ENCODE measurements at regions not wholly inside any gene's neighbourhood (a gene's known extent, or its start where the extent isn't known, plus 50 kb on each side); places are given as distances from the start of the nearest gene placed in this dataset.

DNA sequence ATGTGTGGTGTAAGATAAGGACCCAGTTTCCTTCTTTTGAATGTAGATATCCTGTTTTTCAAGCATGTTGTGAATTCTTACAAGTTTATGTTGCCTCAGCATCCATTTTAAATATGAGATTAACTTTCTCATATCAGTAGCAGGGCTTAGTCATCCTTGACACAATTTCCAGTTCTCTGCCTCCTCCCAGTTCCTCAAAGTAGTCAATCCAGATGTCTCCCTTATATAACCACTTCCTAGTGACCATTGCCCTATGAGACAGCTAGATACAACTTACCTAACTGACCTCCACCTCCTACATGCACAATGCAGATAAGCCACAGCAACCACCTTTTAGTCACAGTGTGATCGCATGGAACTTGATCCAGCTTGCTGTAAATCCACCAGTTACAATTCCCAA, 269.2 kb upstream of the ZNF521 start:
- DNase-seq = no peak

DNA sequence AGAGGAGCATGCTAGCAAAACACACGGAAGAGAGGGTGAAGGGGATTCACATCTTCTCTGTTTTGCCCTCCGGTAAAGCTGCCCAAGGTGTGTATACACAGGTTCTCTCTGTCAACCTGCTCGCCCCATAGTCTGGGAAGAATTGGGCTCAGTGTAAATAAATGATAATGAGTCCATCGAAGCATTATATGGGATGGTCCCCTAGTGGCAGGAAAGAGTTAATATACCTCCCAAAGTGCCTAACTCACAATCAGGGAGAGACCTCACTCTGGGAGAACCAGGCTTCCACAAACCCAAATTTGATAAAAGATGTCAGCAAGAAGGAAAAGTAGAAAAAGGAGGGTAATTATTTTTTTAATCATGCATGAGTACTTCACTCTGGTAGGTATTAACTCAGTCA, 262.2 kb upstream of the ZNF521 start:
- Histone ChIP-seq H3K4me1 (no peaks in the 10 kb centered on the region), H3K27ac (no peak overlapping the region), H3K36me3 (no peaks in the 10 kb centered on the region), H3K4me3 (no peak overlapping the region), H3K9me3 (no peaks in the 10 kb centered on the region), H3K27me3 (no peaks in the 10 kb centered on the region)
- DNase-seq = no peak
- intact Hi-C loops (cut with DNase I; ENCODE audit: low total_unique reads) = no loop called here
- no peak for TF ChIP-seq CTCF (IDR thresholded peaks at IDR 0.05)
- TF ChIP-seq POLR2A (IDR thresholded peaks at IDR 0.05) = no peak

More for the DNA sequence above, 269.2 kb upstream of the ZNF521 start:
- intact Hi-C loops (cut with DNase I; ENCODE audit: low total_unique reads) = no loop called here
- Histone ChIP-seq H3K27ac (no peak overlapping the region), H3K36me3 (no peaks in the 10 kb centered on the region), H3K4me3 (no peak overlapping the region), H3K9me3 (no peaks in the 10 kb centered on the region), H3K27me3 (no peaks in the 10 kb centered on the region), H3K4me1 (no peaks in the 10 kb centered on the region)
- TF ChIP-seq CTCF (IDR thresholded peaks at IDR 0.05) (no peak), POLR2A (IDR thresholded peaks at IDR 0.05) (no peak)

DNA sequence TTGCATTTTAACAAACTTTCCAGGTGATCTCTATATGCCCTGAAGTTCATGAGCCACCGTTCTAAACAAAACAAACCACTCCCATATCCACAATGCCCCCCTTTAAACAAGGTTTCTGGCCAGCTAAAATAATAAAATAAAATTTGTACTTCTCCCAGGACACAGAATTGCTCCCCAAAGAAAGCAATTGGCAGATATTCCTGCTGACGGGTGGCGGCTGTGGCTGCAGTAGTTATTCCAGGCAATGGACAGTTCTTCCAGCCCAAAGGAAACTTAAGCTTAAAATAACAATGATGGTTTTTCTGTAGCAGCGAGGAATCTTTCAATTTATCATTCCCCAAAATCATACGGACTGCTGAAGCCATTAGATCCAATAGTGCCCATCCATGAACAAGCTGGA, 260.5 kb upstream of the ZNF521 start:
- Histone ChIP-seq H3K27ac (no peak overlapping the region), H3K4me1 (no peaks in the 10 kb centered on the region), H3K4me3 (no peak overlapping the region), H3K36me3 (no peaks in the 10 kb centered on the region), H3K9me3 (no peaks in the 10 kb centered on the region), H3K27me3 (no peaks in the 10 kb centered on the region)
- DNase-seq = no peak
- intact Hi-C loops (cut with DNase I; ENCODE audit: low total_unique reads) = no loop called here
- TF ChIP-seq CTCF (IDR thresholded peaks at IDR 0.05) = no peak
- TF ChIP-seq POLR2A (IDR thresholded peaks at IDR 0.05) = no peak

GRCh38 chr18:25608091-25608490, 256.1 kb upstream of the ZNF521 start:
- H3K36me3 ChIP-seq = no peaks in the 10 kb centered on the region
- no peaks in the 10 kb centered on the region for H3K4me1 ChIP-seq
- no peaks in the 10 kb centered on the region for H3K9me3 ChIP-seq
- TF ChIP-seq POLR2A (IDR thresholded peaks at IDR 0.05) = no peak
- TF ChIP-seq CTCF (IDR thresholded peaks at IDR 0.05) = no peak
- no peak overlapping the region for H3K4me3 ChIP-seq
- intact Hi-C loops (cut with DNase I; ENCODE audit: low total_unique reads) = no loop called here
- no peak overlapping the region for H3K27ac ChIP-seq
- no peak for DNase-seq
- no peaks in the 10 kb centered on the region for H3K27me3 ChIP-seq

DNA sequence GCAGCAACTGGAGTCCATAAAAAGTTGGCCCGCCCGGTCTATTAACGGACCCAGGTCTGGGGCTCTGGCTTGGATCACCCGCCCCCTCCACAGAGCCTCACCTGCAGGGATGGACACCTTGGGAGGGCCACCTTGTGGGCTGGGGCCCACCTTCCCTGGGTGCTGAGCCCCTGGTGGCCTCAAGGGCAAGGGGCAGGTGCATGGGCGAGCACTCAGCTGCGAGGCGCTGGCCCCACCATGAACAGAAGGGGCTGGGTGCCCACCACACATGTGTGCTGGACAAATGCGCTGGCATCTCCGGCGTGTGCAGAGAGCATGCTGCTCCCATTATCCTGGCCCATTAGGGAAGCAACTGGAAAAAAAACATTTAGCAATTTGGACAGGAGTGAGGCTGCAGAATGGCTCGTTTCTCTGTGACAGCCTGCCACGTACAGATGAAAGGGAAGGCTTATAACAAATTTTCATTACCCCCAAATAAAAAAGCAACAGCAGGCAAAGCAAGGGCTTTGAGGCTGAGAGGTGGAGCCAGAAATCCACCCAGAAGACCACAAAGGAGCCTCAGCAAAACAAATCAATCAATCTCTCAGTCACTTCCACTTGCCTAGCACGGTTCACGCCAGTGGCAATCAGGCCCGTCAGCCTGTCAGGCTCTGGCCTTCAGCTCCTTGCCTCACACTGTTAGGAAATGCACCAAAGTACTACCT, 253.1 kb upstream of the ZNF521 start:
- Histone ChIP-seq H3K4me3 (no peak overlapping the region), H3K27ac (no peak overlapping the region), H3K9me3 (no peaks in the 10 kb centered on the region), H3K27me3 (no peaks in the 10 kb centered on the region), H3K4me1 (no peaks in the 10 kb centered on the region), H3K36me3 (no peaks in the 10 kb centered on the region)
- DNase-seq = no peak
- TF ChIP-seq CTCF (IDR thresholded peaks at IDR 0.05) (no peak), POLR2A (IDR thresholded peaks at IDR 0.05) (no peak)
- intact Hi-C loops (cut with DNase I; ENCODE audit: low total_unique reads) = no loop called here

Data from uterus (tissue), 3 donors.